Smooth muscle cell (in vitro differentiated cells): ENCODE measurements at regions not wholly inside any gene's neighbourhood (a gene's known extent, or its start where the extent isn't known, plus 50 kb on each side); places are given as distances from the start of the nearest gene placed in this dataset.
"Not testable (repeated sequence)": the region's sequence is repeated elsewhere in the genome, so short reads cannot be mapped to it uniquely, and the experiment has no call there.

Experiments used
- DNase-seq: peaks from one replicate; lab custom pipeline; 2025; ENCODE audit not compliant: unreplicated experiment; lab: John Stamatoyannopoulos, UW
- H2AFZ ChIP-seq: fragments of 200-600 bp; sonication (generic); 2 replicates; pipeline ENCODE4 v1.6.0; 2016; ENCODE audit warnings: antibody characterized with exemption, low read depth, mild to moderate bottlenecking
- H3F3A ChIP-seq: fragments of 200-600 bp; sonication (generic); 2 replicates; pipeline ENCODE4 v1.6.0; 2017; ENCODE audit warnings: antibody characterized with exemption, low read depth
- H3K27ac ChIP-seq: fragments of 200-600 bp; sonication (generic); 2 replicates; pipeline ENCODE4 v1.5.1; 2016; ENCODE audit warnings: low read depth, mild to moderate bottlenecking
- H3K27me3 ChIP-seq: fragments of 200-600 bp; sonication (generic); 2 replicates; pipeline ENCODE4 v1.6.1; 2016; ENCODE audit warnings: low read depth, mild to moderate bottlenecking
- H3K36me3 ChIP-seq: fragments of 200-600 bp; sonication (generic); 2 replicates; pipeline ENCODE4 v1.5.1; 2016; ENCODE audit warnings: low read depth
- H3K4me1 ChIP-seq: fragments of 200-600 bp; sonication (generic); 2 replicates; pipeline ENCODE4 v1.5.1; 2016; ENCODE audit warnings: low read depth
- H3K4me2 ChIP-seq: fragments of 200-600 bp; sonication (generic); 2 replicates; pipeline ENCODE4 v1.6.0; 2016; ENCODE audit warnings: mild to moderate bottlenecking
- H3K4me3 ChIP-seq: fragments of 200-600 bp; sonication (generic); 2 replicates; pipeline ENCODE4 v1.5.1; 2016; ENCODE audit warnings: mild to moderate bottlenecking
- H3K79me2 ChIP-seq: fragments of 200-600 bp; sonication (generic); 2 replicates; pipeline ENCODE4 v1.6.0; 2016; ENCODE audit warnings: low read depth, mild to moderate bottlenecking
- H3K9ac ChIP-seq: fragments of 200-600 bp; sonication (generic); 2 replicates; pipeline ENCODE4 v1.6.0; 2016; ENCODE audit warnings: low read depth
- H3K9me3 ChIP-seq: fragments of 200-600 bp; sonication (generic); replicated peaks from 2 replicates; pipeline ENCODE4 v1.5.1; 2016; ENCODE audit warnings: low read depth
- H4K20me1 ChIP-seq: fragments of 200-600 bp; sonication (generic); 2 replicates; pipeline ENCODE4 v1.6.0; 2016; ENCODE audit warnings: low read depth
- WGBS: methylation state at CpG from one replicate; pipeline ENCODE4 v1.1.7; 2016; ENCODE audit warnings: low lambda C conversion rate; 5-methylcytosine and 5-hydroxymethylcytosine counted together
- TF ChIP-seq, protein P1 (sequence below): fragments of 200-600 bp; sonication (generic); IDR thresholded peaks from 2 replicates; pipeline ENCODE4 v1.5.1; 2017; ENCODE audit warnings: borderline replicate concordance, mild to moderate bottlenecking, antibody characterized with exemption; ENCODE audit not compliant: insufficient read depth, poor library complexity, severe bottlenecking

DNA sequence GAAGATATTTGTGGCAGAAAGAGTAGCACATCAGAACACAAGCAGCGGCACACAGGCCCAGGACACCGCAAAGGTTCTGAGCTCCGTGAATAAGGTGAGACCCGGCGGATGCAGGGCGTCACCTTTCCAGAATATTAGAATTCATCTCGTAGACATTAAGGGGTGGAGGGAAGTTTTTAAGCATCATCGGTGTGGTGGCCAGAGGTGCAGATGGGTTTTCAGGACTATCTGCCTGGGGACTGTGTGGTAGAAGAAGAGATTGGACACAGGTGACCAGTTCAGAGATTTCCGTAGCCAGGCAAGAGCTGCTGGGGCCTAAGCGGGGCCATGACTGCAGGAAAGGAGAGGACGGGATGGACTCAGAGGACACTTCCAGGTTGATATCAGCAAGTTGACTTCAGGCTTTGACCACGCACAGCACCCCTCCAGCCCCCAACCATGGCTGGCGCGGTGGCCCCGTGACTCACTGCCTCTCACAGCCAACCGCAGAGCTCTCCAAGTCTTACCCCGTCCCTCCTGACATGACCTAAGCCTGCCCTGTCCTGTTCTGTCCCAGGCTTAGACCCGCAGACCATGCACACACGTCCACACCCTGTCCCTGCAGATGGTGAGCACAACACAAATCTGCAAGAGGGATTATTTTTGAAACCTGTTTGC lies 97.2 kb downstream of the OAT start:
- Histone ChIP-seq H4K20me1 (no peaks in the 10 kb centered on the region), H3K27me3 (no peaks in the 10 kb centered on the region), H2AFZ (no peak overlapping the region), H3K9me3 (no peaks in the 10 kb centered on the region), H3F3A (no peaks in the 10 kb centered on the region), H3K27ac (no peak overlapping the region), H3K36me3 (no peaks in the 10 kb centered on the region), H3K4me3 (no peak overlapping the region), H3K4me2 (no peak overlapping the region), H3K4me1 (no peaks in the 10 kb centered on the region), H3K79me2 (no peaks in the 10 kb centered on the region), H3K9ac (no peak overlapping the region)
- TF ChIP-seq, protein P1, sequence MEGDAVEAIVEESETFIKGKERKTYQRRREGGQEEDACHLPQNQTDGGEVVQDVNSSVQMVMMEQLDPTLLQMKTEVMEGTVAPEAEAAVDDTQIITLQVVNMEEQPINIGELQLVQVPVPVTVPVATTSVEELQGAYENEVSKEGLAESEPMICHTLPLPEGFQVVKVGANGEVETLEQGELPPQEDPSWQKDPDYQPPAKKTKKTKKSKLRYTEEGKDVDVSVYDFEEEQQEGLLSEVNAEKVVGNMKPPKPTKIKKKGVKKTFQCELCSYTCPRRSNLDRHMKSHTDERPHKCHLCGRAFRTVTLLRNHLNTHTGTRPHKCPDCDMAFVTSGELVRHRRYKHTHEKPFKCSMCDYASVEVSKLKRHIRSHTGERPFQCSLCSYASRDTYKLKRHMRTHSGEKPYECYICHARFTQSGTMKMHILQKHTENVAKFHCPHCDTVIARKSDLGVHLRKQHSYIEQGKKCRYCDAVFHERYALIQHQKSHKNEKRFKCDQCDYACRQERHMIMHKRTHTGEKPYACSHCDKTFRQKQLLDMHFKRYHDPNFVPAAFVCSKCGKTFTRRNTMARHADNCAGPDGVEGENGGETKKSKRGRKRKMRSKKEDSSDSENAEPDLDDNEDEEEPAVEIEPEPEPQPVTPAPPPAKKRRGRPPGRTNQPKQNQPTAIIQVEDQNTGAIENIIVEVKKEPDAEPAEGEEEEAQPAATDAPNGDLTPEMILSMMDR = no peak
- no peak for DNase-seq
- WGBS = 93% methylated on average over 19 of the region's 19 CpGs

DNA sequence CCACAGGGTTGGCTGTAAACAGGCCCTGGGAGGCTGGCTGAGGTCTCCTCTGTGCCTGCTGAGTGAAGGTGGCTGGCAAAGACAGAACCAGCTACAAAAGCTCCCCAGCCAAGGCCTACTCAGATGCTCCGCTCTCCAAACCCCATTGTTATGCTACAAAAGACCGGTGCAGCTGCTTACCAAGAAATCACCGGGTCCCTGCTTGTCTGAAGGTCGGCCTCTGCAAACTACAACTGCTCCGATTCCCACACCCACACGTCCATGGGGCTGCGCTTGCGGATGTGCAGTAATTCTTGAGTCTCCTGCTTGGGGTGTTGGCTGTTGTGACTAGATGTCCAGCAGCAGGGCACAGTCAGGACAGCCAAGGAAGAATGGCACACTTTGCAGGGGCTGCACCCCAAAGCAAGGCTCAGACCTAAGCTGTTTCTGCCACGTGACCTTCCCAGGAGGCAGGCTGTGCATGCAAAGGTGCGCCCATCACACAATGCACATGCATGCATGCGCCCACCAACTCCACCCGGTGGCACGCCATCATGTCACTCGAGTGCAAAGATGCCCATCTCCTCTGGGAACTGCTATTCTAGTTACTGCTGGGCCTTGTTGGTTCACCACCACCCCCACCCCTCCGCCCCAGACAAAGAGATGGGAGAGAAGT lies 97.8 kb downstream of the OAT start:
- H3K9ac ChIP-seq = no peak overlapping the region

DNA sequence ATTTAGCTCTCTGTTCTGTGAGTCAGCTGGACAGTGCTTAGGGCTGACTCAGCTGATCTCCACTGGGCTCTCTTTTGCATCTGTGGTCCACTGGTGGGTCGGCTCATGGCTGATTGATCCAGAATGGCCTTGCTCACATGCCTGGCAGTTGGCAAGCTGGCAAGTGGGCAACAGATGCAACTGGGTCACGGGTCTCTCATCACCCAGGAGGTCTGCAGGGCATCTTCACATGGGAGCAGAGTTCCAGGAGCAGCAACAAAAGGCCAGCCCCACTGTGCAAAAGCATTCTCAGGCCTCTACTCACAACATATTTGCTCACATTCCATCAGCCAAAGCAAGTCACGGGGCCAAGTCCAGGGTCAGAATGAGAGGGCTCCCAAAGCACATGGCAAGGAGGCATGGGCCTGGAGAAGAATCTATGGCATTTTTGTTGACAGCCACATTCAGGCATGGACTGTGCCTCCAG lies 98.8 kb downstream of the OAT start:
- 77% methylated on average over 3 of the region's 3 CpGs for WGBS
- no peak for DNase-seq
- H3K4me1 ChIP-seq = no peaks in the 10 kb centered on the region
- H2AFZ ChIP-seq = no peak overlapping the region
- H3K36me3 ChIP-seq = no peaks in the 10 kb centered on the region
- H3K79me2 ChIP-seq = no peaks in the 10 kb centered on the region
- no peak overlapping the region for H3K9ac ChIP-seq
- H3K27ac ChIP-seq = no peak overlapping the region
- TF ChIP-seq, protein P1 = no peak
- no peaks in the 10 kb centered on the region for H3F3A ChIP-seq
- no peaks in the 10 kb centered on the region for H3K9me3 ChIP-seq
- no peak overlapping the region for H3K4me2 ChIP-seq
- H3K27me3 ChIP-seq = no peaks in the 10 kb centered on the region
- no peaks in the 10 kb centered on the region for H4K20me1 ChIP-seq
- H3K4me3 ChIP-seq = no peak overlapping the region

More for the DNA sequence above, 97.8 kb downstream of the OAT start:
- Histone ChIP-seq H3K27ac (no peak overlapping the region), H3F3A (no peaks in the 10 kb centered on the region), H3K27me3 (no peaks in the 10 kb centered on the region), H3K9me3 (no peaks in the 10 kb centered on the region), H3K4me3 (no peak overlapping the region), H4K20me1 (no peaks in the 10 kb centered on the region), H3K79me2 (no peaks in the 10 kb centered on the region), H3K4me2 (no peak overlapping the region), H3K36me3 (no peaks in the 10 kb centered on the region), H2AFZ (no peak overlapping the region), H3K4me1 (no peaks in the 10 kb centered on the region)
- WGBS = 90% methylated on average over 15 of the region's 15 CpGs
- DNase-seq = no peak
- TF ChIP-seq, protein P1 = no peak

DNA sequence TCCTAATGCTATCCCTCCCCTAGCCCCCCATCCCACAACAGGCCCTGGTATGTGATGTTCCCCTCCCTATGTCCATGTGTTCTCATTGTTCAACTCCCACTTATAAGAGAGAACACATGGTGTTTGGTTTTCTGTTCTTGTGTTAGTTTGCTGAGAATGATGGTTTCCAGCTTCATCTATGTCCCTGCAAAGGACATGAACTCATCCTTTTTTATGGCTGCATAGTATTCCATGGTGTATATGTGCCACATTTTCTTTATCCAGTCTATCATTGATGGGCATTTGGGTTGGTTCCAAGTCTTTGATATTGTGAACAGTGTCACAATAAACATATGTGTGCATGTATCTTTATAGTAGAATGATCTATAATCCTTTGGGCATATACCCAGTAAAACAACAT lies 99.2 kb downstream of the OAT start:
- H3K9me3 ChIP-seq, H3K36me3 ChIP-seq, H3K9ac ChIP-seq, H3K27ac ChIP-seq, H3K4me1 ChIP-seq, H3K4me3 ChIP-seq, H3K27me3 ChIP-seq, H2AFZ ChIP-seq, H3F3A ChIP-seq, DNase-seq, H3K4me2 ChIP-seq, H3K79me2 ChIP-seq, H4K20me1 ChIP-seq: not testable (repeated sequence)
